ENCODE measurements at regions not wholly inside any gene's neighbourhood (a gene's known extent, or its start where the extent isn't known, plus 50 kb on each side); places are given as distances from the start of the nearest gene placed in this dataset.

DNA sequence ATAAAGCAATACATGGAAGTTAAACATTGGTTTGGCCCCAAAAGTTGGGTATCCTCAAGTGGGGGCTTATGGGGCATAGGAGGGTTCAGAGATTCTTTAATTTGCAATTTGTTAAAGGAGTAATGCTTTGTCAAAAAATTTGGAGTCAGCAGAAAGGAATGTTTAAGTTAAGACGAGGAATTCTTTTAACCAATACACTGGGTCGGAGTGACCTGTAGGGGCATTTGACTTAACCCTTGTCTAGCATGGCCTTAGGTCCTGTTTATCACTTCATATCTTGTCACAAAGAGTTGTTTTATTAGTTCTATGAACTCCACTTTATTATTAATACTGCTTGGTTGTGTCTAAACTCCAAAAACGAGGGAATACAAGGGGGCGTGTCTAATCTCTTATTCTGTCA is 656.1 kb upstream of the RORB start:
- DNase-seq (ENCODE audit: insufficient read length, low spot score) (no peak), FAIRE-seq (no peak)

DNA sequence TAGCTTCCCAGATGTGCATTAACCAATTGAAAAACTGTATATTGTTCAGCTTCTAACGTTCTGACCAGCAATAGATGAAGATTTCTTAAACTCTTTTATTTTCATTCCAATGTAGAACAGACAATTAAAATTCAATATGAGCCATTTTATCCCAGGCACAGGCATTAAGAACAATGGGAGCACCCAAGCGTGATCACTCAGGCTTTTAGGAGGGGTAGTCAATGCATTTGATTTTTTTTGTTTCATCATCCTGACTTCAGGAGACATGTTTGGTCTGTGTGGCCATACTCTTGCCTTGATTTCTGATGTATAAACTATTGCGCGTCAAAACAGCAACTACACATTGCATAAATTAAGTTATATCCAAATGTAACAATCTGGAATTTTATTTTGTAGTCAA is 653.0 kb upstream of the RORB start:
- no peak for FAIRE-seq
- no peak for DNase-seq (ENCODE audit: insufficient read length, low spot score)

DNA sequence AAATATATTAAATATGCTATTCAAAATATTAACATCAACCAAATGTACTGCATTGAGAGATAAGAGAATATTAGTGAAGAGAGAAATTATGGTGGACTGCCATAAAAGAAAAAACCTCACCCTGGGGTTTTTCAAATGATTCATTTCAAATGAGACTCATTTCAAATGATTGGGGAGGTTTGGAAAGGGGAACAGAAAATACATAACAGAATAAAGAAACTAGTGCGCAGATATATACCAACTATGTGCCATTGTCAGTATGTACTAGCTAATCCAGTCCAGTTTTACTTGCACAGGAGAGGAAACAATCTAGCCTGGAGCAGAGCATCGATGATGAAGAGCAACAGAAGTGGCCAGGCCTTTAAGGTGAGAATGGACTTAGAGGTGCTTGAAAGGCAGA is 651.6 kb upstream of the RORB start:
- no peak for DNase-seq (ENCODE audit: insufficient read length, low spot score)

DNA sequence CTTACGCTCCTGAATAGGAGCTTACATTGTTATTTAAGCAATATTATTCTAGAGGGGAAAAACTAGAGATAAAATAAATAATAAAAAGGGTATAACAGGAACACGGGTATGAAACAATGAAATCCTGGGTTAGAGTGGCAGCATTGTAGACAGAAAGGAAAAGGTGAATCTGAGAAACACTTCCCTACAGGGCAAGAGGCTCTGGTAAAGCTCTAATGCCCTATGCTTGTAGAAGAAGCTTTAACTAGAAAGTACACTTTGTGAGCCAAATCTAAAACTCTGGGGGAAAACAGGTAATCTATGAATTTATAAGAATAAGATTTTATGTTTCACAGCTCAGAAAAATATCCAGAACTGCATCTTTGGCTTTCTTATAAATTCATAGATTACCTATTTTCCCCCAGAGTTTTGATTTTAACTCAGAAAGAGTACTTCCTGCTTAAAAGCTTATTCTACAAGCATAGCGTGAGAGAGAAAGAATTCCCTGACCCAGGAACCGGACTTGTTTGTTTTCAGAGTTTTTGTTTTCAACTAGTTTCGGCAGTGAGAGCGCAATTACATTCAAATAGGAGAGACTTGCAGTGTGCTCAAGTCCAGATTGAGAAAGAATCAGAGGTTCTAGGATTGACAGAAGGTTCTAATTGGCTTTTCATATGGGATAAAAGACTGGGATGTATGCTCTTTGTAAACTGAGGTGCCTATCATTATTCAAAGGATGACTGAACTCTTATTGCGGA is 651.0 kb upstream of the RORB start:
- FAIRE-seq, result no peak

More for the DNA sequence above, 651.6 kb upstream of the RORB start:
- no peak for FAIRE-seq

DNA sequence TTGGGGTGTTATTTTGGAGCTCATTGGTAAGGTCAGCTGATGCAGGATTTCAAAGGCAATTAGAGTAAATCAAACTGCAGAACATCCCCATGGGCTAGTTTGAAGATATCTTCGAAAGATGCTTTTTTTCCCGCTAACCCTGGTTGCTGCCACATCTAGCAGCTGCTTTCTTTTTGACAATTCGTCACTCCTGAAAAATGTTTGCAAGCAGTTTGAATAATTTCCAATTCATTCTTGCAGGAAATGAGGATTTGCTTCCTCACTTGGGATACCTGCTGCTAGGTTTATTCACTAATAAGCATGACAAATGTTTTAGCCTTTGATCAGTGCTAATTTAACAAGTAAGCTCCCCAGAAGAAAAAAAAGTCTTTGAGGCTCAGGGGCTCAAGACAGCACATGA is 649.6 kb upstream of the RORB start:
- no peak for DNase-seq (ENCODE audit: insufficient read length, low spot score)
- no peak for FAIRE-seq

More for the DNA sequence above, 651.0 kb upstream of the RORB start:
- no peak for DNase-seq (ENCODE audit: insufficient read length, low spot score)

DNA sequence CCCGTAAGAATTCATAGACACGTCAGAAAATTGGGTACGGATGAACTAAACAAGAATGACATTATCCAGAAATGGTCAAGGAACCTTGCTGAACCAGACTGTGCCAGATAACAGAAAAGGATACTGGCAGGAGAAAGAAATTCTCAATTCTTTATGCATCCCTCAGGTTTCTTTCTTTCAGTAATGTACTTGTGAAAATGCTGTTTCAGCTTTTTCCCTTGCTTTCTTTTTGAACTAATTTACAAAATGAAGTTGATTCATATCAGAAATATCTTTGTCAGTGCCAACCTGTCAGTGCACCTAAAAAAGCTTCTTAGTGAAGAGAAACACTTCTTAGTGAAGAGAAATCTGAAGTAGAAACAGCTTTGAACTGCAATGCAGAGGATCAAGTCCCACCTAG is 643.6 kb upstream of the RORB start:
- no peak for FAIRE-seq
- DNase-seq (ENCODE audit: insufficient read length, low spot score), result no peak

DNA sequence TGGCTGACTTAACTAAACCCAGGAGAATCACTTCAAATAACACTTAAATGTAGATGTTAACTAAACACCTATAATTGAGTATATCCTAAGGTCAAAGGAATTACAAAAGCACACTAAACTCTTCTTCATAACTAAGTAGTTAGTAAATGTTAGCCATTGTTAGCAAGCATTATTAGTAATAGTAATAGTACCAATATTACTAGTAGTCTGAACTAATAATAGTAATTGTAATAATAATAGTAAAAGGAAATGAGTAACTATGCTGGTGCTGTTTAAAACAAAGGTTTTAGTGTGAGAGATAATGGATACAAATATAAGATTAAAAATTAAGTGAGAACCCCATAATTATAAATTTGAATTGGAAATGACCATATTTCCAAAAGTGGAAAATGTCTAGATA is 641.9 kb upstream of the RORB start:
- no peak for DNase-seq (ENCODE audit: insufficient read length, low spot score)
- no peak for FAIRE-seq

DNA sequence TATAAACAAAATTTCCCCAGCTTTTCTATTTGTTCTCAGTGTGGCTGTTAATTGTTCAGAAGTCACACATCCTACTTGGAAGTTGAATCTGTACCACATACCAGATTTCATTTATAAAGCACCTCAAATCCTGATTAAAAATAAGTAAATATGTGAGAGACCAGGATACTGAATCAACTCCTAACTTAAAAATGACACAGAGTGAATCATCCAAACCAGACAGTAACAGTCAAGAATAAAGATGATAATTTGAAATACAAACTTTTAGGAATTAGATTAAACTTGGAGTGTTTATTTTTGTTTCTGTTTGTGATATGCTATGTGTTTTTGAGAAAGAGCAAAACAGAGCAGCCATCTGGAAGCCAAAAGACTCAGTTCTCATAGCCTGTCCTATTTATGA is 633.2 kb upstream of the RORB start:
- no peak for FAIRE-seq

DNA sequence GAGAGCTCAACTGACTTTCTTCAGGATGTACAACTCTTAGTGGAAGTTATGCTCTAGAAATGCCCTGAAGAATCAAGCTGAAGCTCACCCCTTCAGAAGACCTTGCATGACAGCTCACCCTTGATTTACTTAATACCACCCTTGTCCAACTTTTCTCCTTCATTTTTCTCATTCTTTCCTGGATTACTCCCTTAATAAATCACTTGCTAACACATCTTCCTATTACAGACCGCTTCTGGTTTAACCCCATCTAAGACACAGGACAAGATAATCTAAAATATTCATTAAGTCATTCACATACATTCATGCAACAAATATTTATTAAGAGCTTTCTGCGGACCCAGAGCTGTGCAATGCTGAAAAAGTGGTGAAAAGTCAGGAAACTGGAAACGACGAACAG is 630.7 kb upstream of the RORB start:
- DNase-seq (ENCODE audit: insufficient read length, low spot score) (no peak), FAIRE-seq (no peak)

More for the DNA sequence above, 633.2 kb upstream of the RORB start:
- DNase-seq (ENCODE audit: insufficient read length, low spot score), result no peak

DNA sequence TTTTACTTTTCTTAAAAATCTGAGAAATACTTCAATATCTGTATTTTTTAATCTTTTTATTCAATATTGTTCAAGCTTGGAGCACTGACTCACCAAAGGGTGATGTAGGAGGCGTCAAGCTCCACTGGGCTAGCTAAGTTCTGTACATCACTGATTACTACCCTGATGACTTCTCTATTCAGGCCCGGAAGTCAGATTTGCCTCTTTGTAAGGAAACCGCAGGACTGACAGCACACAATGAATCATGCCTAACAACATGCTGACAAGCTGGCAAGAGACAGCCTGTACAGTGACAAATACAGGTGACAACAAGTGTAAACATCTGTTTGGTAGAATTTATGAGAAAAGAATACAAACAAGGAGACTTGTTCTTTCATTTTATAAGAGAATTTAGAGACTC is 627.9 kb upstream of the RORB start:
- DNase-seq (ENCODE audit: insufficient read length, low spot score) (peak; percentile 4), FAIRE-seq (no peak)

DNA sequence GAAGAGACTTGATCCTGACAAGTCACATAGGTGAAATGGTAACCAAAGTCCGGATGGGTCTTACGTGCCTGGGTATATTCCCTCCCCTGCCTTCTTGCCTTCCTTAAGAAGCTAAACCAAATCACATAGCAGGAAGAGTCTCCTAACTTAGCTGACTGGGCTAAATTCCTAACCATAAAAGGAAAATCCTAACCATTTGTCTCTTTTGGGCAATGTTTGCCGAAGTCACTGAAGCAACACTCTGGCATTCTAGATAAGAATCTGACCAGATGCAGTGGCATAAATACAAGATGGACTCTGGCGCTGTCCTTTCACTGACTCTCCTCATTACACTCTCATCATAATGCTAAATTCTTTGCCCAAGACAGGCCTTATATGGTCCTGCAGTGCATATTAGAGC is 625.5 kb upstream of the RORB start:
- no peak for FAIRE-seq

DNA sequence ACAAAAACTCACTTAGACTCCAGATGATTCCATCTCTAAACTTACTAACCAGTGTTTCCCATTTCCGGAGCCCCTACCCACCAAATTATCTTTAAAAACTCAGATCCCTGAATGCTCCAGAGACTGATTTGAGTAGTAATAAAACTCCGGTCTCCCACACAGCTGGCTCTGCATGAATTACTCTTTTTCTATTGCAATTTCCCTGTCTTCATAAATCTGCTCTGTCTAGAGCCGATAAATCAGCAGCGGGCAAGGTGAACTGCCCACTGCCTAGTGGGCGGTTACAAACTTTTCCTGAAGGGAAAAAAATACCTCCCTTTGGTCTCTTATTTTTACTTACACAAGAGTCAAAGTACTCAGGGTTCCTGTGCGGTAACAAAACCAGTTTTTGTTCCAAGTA is 624.4 kb upstream of the RORB start:
- no peak for FAIRE-seq
- DNase-seq (ENCODE audit: insufficient read length, low spot score), result no peak

More for the DNA sequence above, 625.5 kb upstream of the RORB start:
- DNase-seq (ENCODE audit: insufficient read length, low spot score), result no peak

DNA sequence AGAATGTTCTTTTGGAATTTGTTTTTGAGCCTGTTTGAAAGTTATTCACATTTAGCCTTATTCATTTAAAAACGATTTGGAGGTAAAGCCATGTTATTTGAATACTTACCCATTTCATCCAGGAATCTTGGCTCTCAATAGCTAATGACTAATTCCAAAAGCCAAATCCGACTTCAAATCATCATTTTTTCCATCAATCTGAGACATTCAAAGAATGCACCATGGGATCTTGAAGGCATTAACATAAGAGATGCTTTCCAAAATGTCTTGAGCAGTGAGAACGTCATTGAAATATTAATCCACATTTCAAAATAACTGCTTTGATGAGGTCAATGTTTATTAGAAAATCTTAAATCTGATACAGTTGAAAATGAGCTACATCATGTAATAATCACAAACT is 617.0 kb upstream of the RORB start:
- FAIRE-seq (no peak), DNase-seq (ENCODE audit: insufficient read length, low spot score) (no peak)

DNA sequence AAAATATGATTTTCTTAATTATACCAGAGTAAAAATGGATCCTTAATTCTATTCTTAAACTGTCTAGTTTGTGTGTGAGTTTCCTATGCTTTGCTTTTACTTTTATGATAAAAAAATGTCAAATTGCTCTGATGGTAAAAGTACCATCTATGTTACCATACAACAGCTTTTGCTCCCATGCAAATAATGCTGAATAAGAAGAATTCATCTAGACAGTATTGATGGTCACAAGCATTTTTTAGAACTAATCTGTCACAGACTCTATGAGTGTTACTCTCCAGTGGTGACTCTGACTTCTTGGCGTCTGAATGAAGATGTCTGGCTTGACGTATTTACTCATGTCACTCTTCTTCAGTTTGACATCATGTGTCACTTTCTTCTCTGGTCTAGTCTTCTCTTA is 608.1 kb upstream of the RORB start:
- FAIRE-seq, result no peak
- DNase-seq (ENCODE audit: insufficient read length, low spot score), result no peak

DNA sequence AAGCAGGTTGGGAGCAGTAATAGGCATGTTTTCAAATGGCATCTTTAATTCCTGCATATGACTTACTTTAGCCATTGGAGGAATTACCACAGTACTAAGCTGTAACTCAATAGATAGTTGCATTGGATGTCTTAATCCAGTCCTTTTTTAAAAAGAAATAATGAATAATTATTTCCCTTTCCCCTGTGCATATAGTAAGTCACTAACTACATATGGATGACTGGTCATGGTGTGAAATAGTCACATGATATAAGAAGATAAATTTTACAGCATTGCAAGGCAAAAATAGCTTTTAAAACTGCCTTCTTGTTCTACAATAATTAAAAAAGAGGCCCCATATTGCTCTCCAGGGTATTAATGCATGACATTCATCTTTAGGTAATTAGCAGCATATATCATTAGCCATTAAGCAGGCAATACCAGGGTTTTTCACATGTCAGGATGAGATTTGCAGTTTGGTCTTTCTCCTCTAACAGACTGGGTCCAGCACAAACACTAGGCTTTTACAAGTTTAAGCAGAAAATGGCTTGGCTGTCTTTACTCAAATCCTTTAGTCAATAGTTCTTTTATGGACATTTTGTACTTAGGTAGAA is 606.4 kb upstream of the RORB start:
- FAIRE-seq, result no peak
- DNase-seq (ENCODE audit: insufficient read length, low spot score), result no peak

DNA sequence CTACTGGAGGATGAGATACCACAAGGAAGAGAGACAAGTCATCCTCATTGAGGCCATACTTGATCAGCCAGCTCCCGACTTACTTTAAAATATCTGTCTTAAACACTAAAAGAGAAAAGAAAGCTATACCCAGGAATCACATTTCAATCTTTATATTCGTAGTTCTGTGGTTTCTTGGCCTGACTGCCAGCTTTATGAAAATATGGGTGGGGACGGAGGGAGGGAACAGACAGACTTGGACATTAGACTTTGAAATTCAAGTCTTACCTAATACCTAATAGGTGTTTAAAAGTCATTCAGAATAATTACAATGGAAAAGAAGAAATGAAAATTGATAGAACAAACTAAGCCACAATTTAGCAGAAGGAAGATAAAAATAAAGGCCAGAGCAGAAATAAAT is 604.8 kb upstream of the RORB start:
- DNase-seq (ENCODE audit: insufficient read length, low spot score) (no peak), FAIRE-seq (no peak)

DNA sequence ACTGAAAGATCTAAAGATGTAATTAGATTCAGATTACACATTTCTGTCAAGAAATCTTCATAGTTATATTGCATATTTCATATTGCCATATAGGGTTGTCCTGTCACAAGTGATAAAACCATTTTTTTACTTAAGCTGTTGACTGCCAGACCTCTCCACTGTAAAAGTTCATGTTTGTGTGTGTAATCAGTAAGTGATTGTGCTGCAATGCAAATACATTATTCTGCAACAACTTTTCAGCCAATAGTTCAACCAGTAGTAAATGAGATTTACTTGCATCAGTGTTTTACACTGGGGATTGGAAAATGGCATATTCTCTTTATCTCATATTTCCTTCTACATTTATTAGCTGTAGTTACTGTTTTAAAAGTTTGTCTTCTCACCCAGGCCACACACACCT is 603.9 kb upstream of the RORB start:
- no peak for DNase-seq (ENCODE audit: insufficient read length, low spot score)
- no peak for FAIRE-seq

DNA sequence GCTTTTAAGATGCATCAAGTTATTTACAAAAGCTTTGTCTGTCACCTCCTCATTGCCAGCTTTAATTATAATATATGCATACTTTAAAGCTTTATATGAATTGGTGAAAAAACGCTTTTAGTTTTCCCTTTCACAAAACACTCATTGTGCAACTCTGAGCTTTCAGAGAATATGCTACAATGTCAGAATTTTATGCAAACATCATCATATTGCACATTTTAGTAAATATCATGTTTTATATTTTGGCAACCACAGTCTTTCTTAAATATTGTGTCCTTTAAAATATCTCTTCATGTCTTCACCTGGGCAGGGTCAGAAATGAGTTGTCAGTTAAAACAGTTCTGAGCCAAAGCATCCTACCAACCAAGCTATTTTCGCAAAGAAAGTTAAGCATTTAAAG is 601.1 kb upstream of the RORB start:
- FAIRE-seq, result no peak

DNA sequence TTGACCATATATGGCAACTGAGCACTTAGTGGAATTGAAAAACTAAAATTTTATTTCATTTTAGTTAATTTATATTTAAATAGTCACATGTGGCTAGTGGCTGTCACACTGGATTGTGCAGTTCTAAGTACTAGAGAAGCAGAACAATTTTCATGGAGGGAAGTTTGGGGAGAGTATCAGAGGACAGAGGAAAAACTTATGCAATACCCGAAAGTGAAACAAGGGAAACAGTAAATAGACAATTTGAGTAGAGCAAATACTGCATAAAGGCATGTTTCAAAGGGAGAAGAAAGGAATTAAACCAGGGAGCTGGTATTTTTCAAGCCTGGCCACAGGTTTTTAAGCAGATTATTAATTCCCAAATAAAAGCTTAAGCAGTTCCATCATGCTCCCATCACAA is 590.5 kb upstream of the RORB start:
- DNase-seq (ENCODE audit: insufficient read length, low spot score), result no peak
- FAIRE-seq, result no peak

More for the DNA sequence above, 601.1 kb upstream of the RORB start:
- DNase-seq (ENCODE audit: insufficient read length, low spot score), result no peak

DNA sequence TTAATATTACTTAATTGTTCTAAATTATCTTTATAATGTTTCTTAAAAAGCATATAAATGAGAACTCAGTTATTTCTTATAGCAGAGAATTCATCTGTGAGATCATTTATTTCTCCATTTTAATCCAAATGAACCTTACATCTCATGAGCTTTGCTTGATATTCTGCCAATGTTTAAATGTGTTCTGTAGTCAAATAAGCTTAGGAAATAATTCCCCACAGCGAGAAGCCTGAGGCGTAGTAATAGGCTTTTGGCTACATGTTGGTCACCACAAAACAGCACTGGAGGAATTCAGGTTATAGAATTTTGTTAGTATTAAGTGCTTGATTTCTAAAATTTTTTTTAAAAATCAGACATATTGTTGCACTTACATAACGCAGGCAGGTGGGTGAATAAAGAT is 585.3 kb upstream of the RORB start:
- DNase-seq (ENCODE audit: insufficient read length, low spot score), result no peak
- FAIRE-seq, result no peak

DNA sequence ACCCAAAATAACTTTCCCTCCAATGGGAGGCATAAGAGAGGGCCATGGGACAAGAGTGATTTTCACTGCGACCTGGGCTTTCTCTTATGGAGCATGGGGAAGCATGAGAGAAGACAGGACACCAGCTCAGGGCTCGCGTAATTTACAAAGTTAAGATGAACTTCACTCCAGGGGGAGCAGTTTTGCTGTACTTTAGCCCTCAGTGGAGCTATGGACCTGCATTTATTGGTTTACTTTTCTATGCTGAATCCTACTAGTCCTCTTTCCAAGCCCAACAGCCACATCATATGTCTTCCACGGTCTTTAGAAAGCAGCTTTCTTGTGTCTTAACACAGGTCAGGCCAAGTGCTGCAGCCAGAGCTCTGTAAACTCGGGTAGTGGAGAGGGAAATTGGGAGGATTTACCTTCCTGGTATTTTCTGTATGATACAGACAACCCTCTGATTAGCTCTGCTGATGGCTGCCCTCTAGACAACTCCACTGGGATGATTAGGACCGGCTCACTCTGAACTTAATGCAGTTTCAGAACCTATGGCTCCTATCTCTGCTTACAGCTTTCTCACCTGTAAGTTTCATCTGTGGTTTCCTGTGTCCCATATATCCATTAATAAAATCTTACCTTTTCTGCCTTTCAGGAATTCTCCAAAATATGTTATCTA is 581.0 kb upstream of the RORB start:
- no peak for DNase-seq (ENCODE audit: insufficient read length, low spot score)
- FAIRE-seq, result no peak

DNA sequence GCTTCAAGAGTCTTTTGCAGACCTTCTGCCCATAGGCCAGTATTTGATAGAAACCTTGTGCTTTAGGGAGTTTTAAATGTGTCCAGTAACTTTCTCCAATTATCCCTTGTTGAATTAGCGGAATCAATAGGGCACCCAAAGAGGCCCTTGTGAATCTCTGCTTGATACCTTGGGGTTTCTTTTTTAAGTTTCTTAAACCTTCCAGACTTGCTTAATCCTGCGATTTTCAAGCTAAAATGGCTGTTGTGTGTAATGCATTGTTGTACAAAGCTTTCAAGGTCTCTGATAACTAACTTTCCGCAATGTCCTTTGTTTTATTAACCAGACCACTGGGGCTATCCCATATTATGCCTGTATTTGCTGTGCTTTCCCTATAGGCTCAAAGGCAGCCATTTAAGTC is 577.4 kb upstream of the RORB start:
- DNase-seq (ENCODE audit: insufficient read length, low spot score) (no peak), FAIRE-seq (no peak)

Measured in GM19239 (cell line).